Kidney epithelial cell (primary cell): ENCODE measurements at regions not wholly inside any gene's neighbourhood (a gene's known extent, or its start where the extent isn't known, plus 50 kb on each side); places are given as distances from the start of the nearest gene placed in this dataset.

ENCODE experiments used
- DNase-seq: peaks from one replicate; pipeline ENCODE4 v3.0.0-alpha.2; 2010; ENCODE audit warnings: low read depth
- H3K27me3 ChIP-seq: 2 replicates; pipeline ENCODE4 v1.6.0; 2011; ENCODE audit warnings: low read length; ENCODE audit not compliant: control insufficient read depth, insufficient read depth
- H3K36me3 ChIP-seq: 2 replicates; pipeline ENCODE4 v1.5.1; 2011; ENCODE audit warnings: low read length; ENCODE audit not compliant: control insufficient read depth, insufficient read depth
- H3K4me3 ChIP-seq: 2 replicates; pipeline ENCODE4 v1.5.1; 2011; ENCODE audit warnings: low read depth, mild to moderate bottlenecking, control low read depth, low read length
- CTCF ChIP-seq: IDR thresholded peaks from 2 replicates; pipeline ENCODE4 v1.5.1; 2011; ENCODE audit warnings: mild to moderate bottlenecking, moderate library complexity, low read length, control low read depth, inconsistent platforms; ENCODE audit not compliant: insufficient read depth, poor library complexity, severe bottlenecking

GRCh38 chr9:118990949-118991348 is 378.3 kb downstream of the BRINP1 start:
- no peaks in the 10 kb centered on the region for H3K36me3 ChIP-seq
- H3K4me3 ChIP-seq, result no peak overlapping the region
- no peaks in the 10 kb centered on the region for H3K27me3 ChIP-seq
- TF ChIP-seq CTCF, result no peak
- DNase-seq, result no peak

- Histone ChIP-seq H3K36me3 (no peaks in the 10 kb centered on the region), H3K27me3 (no peaks in the 10 kb centered on the region), H3K4me3 (no peak overlapping the region)
- DNase-seq, result no peak
- no peak for TF ChIP-seq CTCF
These were observed 377.6 kb downstream of the BRINP1 start for GRCh38 chr9:118991366-118992285.

GRCh38 chr9:118992813-118993794 is 376.1 kb downstream of the BRINP1 start:
- no peak for DNase-seq
- TF ChIP-seq CTCF, result no peak

GRCh38 chr9:118993965-118994364 is 375.3 kb downstream of the BRINP1 start:
- no peaks in the 10 kb centered on the region for H3K36me3 ChIP-seq
- no peak for DNase-seq

More at GRCh38 chr9:118992813-118993794, 376.1 kb downstream of the BRINP1 start:
- no peaks in the 10 kb centered on the region for H3K36me3 ChIP-seq
- H3K4me3 ChIP-seq, result no peak overlapping the region
- no peaks in the 10 kb centered on the region for H3K27me3 ChIP-seq

GRCh38 chr9:119002491-119002890 is 366.7 kb downstream of the BRINP1 start:
- no peak for DNase-seq
- Histone ChIP-seq H3K36me3 (no peaks in the 10 kb centered on the region), H3K4me3 (no peak overlapping the region), H3K27me3 (no peaks in the 10 kb centered on the region)
- no peak for TF ChIP-seq CTCF

More at GRCh38 chr9:118993965-118994364, 375.3 kb downstream of the BRINP1 start:
- H3K27me3 ChIP-seq, result no peaks in the 10 kb centered on the region
- no peak for TF ChIP-seq CTCF
- H3K4me3 ChIP-seq, result no peak overlapping the region
